SK-N-SH treated with all-trans-retinoic acid at 6 μM for 48 hours (cell line): ENCODE measurements at regions not wholly inside any gene's neighbourhood (a gene's known extent, or its start where the extent isn't known, plus 50 kb on each side); places are given as distances from the start of the nearest gene placed in this dataset.

Source experiments
- ATAC-seq: fragments of 200-7000 bp; cut with Tn5 transposase; 3 replicates; pipeline ENCODE4 v1.9.1; 2020; ENCODE audit warnings: mild to moderate bottlenecking, moderate library complexity
- ARNTL ChIP-seq: fragments of 450-650 bp; formaldehyde crosslinking; IDR thresholded peaks from 2 replicates; pipeline ENCODE4 v1.5.0; 2020; ENCODE audit warnings: low read depth, mild to moderate bottlenecking, moderate library complexity, borderline replicate concordance
- BACH2 ChIP-seq: fragments of 250-450 bp; sonication (Bioruptor Pico); IDR thresholded peaks from 2 replicates; pipeline ENCODE4 v1.9.0; 2021; ENCODE audit warnings: mild to moderate bottlenecking, borderline replicate concordance
- GLIS3 ChIP-seq: fragments of 250-450 bp; sonication (Bioruptor Pico); IDR thresholded peaks from 2 replicates; pipeline ENCODE4 v1.5.0; 2020; ENCODE audit warnings: mild to moderate bottlenecking, moderate library complexity
- OSR1 ChIP-seq: fragments of 250-450 bp; sonication (Bioruptor Pico); IDR thresholded peaks from 2 replicates; pipeline ENCODE4 v1.8.0; 2022; ENCODE audit warnings: moderate library complexity, mild to moderate bottlenecking, inconsistent platforms
- PPARA ChIP-seq: fragments of 250-450 bp; sonication (Bioruptor Pico); IDR thresholded peaks from 2 replicates; pipeline ENCODE4 v1.5.0; 2020; ENCODE audit warnings: mild to moderate bottlenecking, borderline replicate concordance
- RARB ChIP-seq: fragments of 250-450 bp; sonication (Bioruptor Pico); IDR thresholded peaks from 2 replicates; pipeline ENCODE4 v1.8.0; 2021; ENCODE audit warnings: mild to moderate bottlenecking, moderate library complexity
- SNAI2 ChIP-seq: fragments of 250-450 bp; sonication (Bioruptor Pico); IDR thresholded peaks from 2 replicates; pipeline ENCODE4 v1.5.0; 2020; ENCODE audit warnings: mild to moderate bottlenecking, moderate library complexity
- TCF4 ChIP-seq: fragments of 250-450 bp; sonication (Bioruptor Pico); IDR thresholded peaks from 2 replicates; pipeline ENCODE4 v1.8.0; 2021; ENCODE audit warnings: mild to moderate bottlenecking, moderate library complexity, borderline replicate concordance
- TOX ChIP-seq: fragments of 250-450 bp; sonication (Bioruptor Pico); IDR thresholded peaks from 2 replicates; pipeline ENCODE4 v1.8.0; 2021; ENCODE audit warnings: mild to moderate bottlenecking, moderate library complexity, borderline replicate concordance
- ZFP3 ChIP-seq: fragments of 250-450 bp; sonication (Bioruptor Pico); IDR thresholded peaks from 2 replicates; pipeline ENCODE4 v1.5.0; 2020; ENCODE audit warnings: mild to moderate bottlenecking, moderate library complexity
- ZFP30 ChIP-seq: fragments of 450-650 bp; formaldehyde crosslinking; IDR thresholded peaks from 2 replicates; pipeline ENCODE4 v1.5.0; 2022; ENCODE audit warnings: mild to moderate bottlenecking, moderate library complexity
- ZNF565 ChIP-seq: fragments of 450-650 bp; formaldehyde crosslinking; conservative IDR thresholded peaks from 2 replicates; pipeline ENCODE4 v1.5.0; 2020; ENCODE audit warnings: low read depth, mild to moderate bottlenecking, moderate library complexity
- ZNF70 ChIP-seq: fragments of 450-650 bp; formaldehyde crosslinking; IDR thresholded peaks from 2 replicates; pipeline ENCODE4 v1.5.0; 2020; ENCODE audit warnings: mild to moderate bottlenecking, moderate library complexity
- TF ChIP-seq, protein P1 (sequence below): fragments of 250-450 bp; sonication (Bioruptor Pico); IDR thresholded peaks from 2 replicates; pipeline ENCODE4 v1.8.0; 2020; ENCODE audit warnings: mild to moderate bottlenecking, moderate library complexity, borderline replicate concordance
- TF ChIP-seq, protein P2 (sequence below): fragments of 250-450 bp; sonication (Bioruptor Pico); IDR thresholded peaks from 2 replicates; pipeline ENCODE4 v1.5.0; 2020; ENCODE audit warnings: mild to moderate bottlenecking, moderate library complexity
- TF ChIP-seq, protein P3 (sequence below): fragments of 250-450 bp; sonication (Bioruptor Pico); IDR thresholded peaks from 2 replicates; pipeline ENCODE4 v1.5.1; 2021; ENCODE audit warnings: mild to moderate bottlenecking, moderate library complexity
- TF ChIP-seq, protein P4 (sequence below): fragments of 250-450 bp; sonication (Bioruptor Pico); IDR thresholded peaks from 2 replicates; pipeline ENCODE4 v1.5.1; 2020; ENCODE audit warnings: low read depth, mild to moderate bottlenecking, moderate library complexity

DNA sequence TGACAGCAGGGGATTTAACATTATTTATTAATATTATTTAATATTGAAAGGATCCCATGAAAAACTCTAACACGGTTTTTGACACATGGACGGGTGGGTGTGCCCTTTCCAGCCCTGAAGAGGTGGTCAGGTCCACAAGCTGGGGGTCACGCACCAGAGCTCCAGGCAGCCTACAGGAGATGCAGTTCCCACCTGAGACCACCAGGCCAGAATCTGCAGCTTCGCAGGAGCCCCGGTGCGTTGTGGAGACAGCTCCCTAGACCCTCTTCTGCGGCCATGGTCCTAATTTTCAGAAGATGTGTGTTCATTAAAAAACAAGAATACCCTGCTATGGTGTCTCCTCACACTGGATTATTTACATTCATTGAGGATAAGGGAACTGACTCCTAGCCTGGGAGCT, 331.1 kb downstream of the C16orf95 start:
- TF ChIP-seq, protein P1, sequence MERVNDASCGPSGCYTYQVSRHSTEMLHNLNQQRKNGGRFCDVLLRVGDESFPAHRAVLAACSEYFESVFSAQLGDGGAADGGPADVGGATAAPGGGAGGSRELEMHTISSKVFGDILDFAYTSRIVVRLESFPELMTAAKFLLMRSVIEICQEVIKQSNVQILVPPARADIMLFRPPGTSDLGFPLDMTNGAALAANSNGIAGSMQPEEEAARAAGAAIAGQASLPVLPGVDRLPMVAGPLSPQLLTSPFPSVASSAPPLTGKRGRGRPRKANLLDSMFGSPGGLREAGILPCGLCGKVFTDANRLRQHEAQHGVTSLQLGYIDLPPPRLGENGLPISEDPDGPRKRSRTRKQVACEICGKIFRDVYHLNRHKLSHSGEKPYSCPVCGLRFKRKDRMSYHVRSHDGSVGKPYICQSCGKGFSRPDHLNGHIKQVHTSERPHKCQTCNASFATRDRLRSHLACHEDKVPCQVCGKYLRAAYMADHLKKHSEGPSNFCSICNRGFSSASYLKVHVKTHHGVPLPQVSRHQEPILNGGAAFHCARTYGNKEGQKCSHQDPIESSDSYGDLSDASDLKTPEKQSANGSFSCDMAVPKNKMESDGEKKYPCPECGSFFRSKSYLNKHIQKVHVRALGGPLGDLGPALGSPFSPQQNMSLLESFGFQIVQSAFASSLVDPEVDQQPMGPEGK (CRISPR knock-in tag) = no peak
- no peak for TF ChIP-seq SNAI2 (CRISPR knock-in tag)
- no peak for TF ChIP-seq OSR1 (CRISPR knock-in tag)
- TF ChIP-seq, protein P2, sequence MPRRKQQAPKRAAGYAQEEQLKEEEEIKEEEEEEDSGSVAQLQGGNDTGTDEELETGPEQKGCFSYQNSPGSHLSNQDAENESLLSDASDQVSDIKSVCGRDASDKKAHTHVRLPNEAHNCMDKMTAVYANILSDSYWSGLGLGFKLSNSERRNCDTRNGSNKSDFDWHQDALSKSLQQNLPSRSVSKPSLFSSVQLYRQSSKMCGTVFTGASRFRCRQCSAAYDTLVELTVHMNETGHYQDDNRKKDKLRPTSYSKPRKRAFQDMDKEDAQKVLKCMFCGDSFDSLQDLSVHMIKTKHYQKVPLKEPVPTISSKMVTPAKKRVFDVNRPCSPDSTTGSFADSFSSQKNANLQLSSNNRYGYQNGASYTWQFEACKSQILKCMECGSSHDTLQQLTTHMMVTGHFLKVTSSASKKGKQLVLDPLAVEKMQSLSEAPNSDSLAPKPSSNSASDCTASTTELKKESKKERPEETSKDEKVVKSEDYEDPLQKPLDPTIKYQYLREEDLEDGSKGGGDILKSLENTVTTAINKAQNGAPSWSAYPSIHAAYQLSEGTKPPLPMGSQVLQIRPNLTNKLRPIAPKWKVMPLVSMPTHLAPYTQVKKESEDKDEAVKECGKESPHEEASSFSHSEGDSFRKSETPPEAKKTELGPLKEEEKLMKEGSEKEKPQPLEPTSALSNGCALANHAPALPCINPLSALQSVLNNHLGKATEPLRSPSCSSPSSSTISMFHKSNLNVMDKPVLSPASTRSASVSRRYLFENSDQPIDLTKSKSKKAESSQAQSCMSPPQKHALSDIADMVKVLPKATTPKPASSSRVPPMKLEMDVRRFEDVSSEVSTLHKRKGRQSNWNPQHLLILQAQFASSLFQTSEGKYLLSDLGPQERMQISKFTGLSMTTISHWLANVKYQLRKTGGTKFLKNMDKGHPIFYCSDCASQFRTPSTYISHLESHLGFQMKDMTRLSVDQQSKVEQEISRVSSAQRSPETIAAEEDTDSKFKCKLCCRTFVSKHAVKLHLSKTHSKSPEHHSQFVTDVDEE = no peak
- TF ChIP-seq TCF4 (CRISPR knock-in tag) = no peak
- TF ChIP-seq GLIS3 (CRISPR knock-in tag) = no peak
- no peak for ATAC-seq

DNA sequence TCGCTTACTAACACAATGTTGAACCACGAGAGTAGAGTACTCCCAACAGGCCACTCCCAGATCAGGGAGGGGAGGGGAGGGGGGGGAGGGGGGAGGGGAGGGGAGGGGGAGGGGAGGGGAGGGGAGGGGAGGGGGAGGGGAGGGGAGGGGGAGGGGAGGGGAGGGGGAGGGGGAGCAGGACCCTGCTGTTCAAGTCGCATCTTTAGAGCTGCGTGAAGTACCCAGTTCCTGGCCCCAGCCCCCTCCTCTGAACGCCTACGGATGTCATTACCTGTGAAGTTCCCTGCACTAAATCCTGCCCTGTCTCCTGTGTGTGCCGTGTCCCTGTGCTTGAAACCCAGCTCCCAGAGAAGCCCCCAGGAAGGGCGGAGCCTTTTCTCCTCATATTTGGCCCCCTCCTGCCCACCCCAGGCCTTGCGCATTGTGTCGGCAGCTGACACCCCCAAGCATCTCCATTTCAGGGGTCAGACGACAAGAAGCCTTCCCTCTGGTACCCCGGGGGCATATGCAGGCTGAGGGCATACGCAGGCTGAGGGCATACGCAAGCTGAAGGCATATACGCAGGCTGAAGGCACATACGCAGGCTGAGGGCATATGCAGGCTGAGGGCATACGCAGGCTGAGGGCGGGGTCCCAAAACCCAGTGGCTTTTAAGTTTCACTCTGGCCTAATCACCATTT, 330.2 kb downstream of the C16orf95 start:
- no peak for ATAC-seq
- TF ChIP-seq ZNF70 (no peak), OSR1 (CRISPR knock-in tag) (no peak), ZFP30 (no peak), TCF4 (CRISPR knock-in tag) (no peak), RARB (no peak), ARNTL (CRISPR knock-in tag) (no peak)
- TF ChIP-seq, protein P3, sequence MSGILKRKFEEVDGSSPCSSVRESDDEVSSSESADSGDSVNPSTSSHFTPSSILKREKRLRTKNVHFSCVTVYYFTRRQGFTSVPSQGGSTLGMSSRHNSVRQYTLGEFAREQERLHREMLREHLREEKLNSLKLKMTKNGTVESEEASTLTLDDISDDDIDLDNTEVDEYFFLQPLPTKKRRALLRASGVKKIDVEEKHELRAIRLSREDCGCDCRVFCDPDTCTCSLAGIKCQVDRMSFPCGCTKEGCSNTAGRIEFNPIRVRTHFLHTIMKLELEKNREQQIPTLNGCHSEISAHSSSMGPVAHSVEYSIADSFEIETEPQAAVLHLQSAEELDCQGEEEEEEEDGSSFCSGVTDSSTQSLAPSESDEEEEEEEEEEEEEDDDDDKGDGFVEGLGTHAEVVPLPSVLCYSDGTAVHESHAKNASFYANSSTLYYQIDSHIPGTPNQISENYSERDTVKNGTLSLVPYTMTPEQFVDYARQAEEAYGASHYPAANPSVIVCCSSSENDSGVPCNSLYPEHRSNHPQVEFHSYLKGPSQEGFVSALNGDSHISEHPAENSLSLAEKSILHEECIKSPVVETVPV (CRISPR knock-in tag) = no peak

DNA sequence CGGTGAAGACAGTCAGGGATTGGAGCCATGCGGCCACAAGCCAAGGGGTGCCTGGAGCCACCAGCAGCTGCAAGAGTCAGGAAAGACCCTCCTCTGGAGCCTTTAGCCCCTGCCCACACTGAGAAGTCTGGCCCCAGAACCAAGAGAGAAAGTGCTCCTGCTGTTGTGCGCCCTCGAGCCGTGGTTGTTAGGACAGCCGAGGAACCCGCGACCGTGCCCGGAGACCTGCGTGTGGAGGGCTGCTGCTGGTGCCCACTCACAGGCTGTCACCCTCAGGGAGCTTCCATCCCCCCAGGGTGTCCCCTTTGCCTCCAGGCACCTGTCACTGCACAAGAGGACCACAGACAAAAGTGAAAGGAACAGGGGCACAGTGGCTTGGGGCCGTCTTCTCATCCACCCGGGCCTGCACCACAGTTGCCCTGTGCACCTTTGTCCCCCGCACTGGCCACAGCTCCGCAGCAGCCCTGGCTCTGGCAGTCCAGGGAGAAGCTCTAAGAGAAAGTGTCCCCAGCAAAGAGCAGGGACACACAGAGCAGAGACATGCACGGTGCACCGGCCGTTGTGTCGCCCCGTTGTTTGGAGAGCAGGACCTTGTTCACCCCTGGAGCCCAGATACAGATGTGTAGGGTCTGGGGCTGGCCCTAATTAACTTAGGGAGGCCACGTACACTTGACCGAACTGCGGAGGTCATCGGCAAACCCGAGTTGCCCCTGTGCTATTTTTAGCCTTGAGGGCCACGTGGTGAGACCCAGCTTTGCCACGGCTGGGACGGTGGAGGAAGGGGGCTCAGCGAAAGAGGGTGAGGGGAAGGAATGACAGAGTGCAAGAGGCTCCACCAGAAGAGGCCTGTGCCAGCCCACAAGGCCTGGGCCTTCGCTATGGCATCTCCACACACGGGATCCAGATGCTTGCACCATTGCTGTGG, 329.2 kb downstream of the C16orf95 start:
- TF ChIP-seq ZNF565 (CRISPR knock-in tag) (no peak), BACH2 (no peak), ZFP3 (CRISPR knock-in tag) (no peak), ZFP30 (no peak)
- TF ChIP-seq, protein P3 (CRISPR knock-in tag) = no peak
- TF ChIP-seq, all 23 proteins: peak for 0
- no peak; the same call in 2 of the 3 replicates for ATAC-seq

DNA sequence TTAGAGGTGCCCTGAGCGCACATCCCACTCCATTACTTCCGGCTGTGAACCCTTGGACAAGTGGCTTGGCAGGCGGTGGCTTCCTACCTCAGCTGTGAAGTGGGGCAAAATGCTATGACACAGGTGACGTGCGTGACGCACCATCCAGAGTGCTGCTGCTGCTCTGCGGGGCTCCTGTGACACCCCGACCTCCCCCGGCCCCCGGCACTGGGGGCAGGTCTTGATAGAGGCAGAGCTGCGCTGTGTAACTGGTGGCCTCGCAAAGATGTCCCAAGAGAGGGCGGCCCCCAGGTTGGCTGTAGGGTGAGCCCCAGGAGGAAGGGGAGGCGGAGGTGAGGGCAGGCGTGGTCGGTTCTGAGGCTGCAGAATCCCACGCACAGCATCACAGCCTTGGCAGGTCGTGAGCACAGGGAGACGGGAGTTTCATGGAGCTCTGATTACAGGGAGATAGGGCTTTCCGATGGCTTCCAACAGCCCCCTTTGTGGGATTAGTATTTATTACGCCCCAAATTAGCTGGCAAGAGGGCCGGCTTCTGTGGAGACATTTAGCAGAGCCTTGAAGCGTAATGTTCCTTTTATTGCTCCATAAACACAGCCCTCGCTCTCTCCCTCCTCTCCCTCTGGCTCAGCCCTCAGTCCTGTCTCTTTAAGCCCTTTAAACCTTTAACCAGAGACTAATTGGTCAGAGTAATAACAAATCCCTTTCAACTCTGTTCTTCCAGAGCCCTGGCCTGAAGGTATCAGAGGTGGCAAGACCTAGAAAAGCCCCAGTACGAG, 328.1 kb downstream of the C16orf95 start:
- TF ChIP-seq SNAI2 (CRISPR knock-in tag) = no peak
- ATAC-seq = no peak

DNA sequence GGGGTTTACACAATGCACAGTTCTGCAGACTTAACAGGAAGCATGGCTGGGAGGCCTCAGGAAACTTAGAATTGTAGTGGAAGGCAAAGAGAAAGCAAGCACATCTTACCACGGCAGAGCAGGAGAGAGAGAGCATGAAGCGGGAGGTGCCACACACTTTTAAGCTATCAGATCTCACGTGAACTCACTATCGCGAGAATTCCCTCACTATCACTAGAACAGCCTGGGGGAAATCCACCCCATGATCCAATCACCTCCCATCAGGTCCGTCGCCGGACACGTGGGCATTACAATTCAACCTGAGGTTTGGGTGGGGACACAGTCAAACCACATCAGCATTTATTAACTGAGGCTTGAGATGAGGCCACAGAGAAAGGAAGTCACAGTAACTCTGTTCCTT, 326.7 kb downstream of the C16orf95 start:
- ATAC-seq = no peak
- TF ChIP-seq, protein P4, sequence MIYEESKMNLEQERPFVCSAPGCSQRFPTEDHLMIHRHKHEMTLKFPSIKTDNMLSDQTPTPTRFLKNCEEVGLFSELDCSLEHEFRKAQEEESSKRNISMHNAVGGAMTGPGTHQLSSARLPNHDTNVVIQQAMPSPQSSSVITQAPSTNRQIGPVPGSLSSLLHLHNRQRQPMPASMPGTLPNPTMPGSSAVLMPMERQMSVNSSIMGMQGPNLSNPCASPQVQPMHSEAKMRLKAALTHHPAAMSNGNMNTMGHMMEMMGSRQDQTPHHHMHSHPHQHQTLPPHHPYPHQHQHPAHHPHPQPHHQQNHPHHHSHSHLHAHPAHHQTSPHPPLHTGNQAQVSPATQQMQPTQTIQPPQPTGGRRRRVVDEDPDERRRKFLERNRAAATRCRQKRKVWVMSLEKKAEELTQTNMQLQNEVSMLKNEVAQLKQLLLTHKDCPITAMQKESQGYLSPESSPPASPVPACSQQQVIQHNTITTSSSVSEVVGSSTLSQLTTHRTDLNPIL (CRISPR knock-in tag) = no peak
- TF ChIP-seq PPARA = no peak
- TF ChIP-seq, protein P1 (CRISPR knock-in tag) = no peak
- TF ChIP-seq TOX (CRISPR knock-in tag) = no peak
- no peak for TF ChIP-seq ZFP3 (CRISPR knock-in tag)
- TF ChIP-seq, protein P3 (CRISPR knock-in tag) = no peak
- no peak for TF ChIP-seq SNAI2 (CRISPR knock-in tag)
